H1 (cell line): ENCODE measurements at regions not wholly inside any gene's neighbourhood (a gene's known extent, or its start where the extent isn't known, plus 50 kb on each side); places are given as distances from the start of the nearest gene placed in this dataset.

Experiments
- EGR1 ChIP-seq: IDR thresholded peaks from 2 replicates; pipeline ENCODE4 v1.6.1; 2011; ENCODE audit warnings: low read depth, low read length, borderline replicate concordance
- RAD21 ChIP-seq, 2 experiments: IDR thresholded peaks in 1 of 2; conservative IDR thresholded peaks in 1 of 2; 2 replicates each; pipeline ENCODE4 v1.6.1; 2011; ENCODE audit warnings: low read depth in 2 of 2, low read length in 2 of 2, improper control_type of control experiment in 1 of 2, inconsistent platforms in 1 of 2, mild to moderate bottlenecking in 1 of 2, moderate library complexity in 1 of 2
- SAP30 ChIP-seq: fragments of 300-600 bp; sonication (generic); IDR thresholded peaks from 2 replicates; pipeline ENCODE4 v1.7.1; 2012; ENCODE audit warnings: low read length, moderate library complexity, mild to moderate bottlenecking, inconsistent platforms; ENCODE audit not compliant: insufficient read depth, insufficient replicate concordance

GRCh38 chr14:55954108-55954507 lies 164.1 kb upstream of the PELI2 start (continued):
- TF ChIP-seq SAP30 (no peak), EGR1 (no peak), RAD21 (IDR thresholded peaks at IDR 0.05 in 1 of 2, conservative IDR thresholded peaks at IDR 0.05 in 1 of 2; ENCODE audit: low read depth in 2 of 2, low read length in 2 of 2) (no peak)
